GM19468 (cell line): ENCODE measurements at regions not wholly inside any gene's neighbourhood (a gene's known extent, or its start where the extent isn't known, plus 50 kb on each side); places are given as distances from the start of the nearest gene placed in this dataset.

ENCODE experiments used
- ATAC-seq: cut with Tn5 transposase; IDR thresholded peaks from one replicate; pipeline ENCODE4 v1.9.1; 2021; ENCODE audit warnings: mild to moderate bottlenecking, moderate library complexity, moderate number of reproducible peaks; ENCODE audit not compliant: unreplicated experiment; ENCODE audit errors: extremely low read depth

GRCh38 chr2:51220080-51220479, 188.1 kb upstream of the NRXN1 start:
- ATAC-seq: no peak

GRCh38 chr2:51219468-51219867, 187.5 kb upstream of the NRXN1 start:
- ATAC-seq: no peak

- no peak for ATAC-seq
Observed at GRCh38 chr2:51218047-51218446, 186.1 kb upstream of the NRXN1 start.

DNA sequence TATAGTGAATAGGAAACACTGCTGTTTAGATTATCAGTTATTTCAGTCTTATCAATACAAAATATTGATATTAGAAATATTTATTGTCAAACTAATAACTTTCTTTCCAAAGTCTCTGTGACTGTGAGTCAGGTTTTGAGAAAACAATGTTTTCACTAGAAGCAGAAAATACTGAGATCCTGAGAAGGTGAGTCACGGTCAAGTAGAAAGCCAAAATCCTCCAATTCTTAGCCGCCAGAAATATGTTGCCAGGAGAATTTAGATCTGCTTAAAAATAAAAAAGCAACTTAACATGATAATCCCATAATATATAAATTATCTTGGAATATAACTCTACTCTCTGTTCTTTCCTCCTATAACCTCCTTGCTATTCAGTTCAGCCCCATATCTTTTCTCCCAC, 181.9 kb upstream of the NRXN1 start:
- ATAC-seq: no peak

DNA sequence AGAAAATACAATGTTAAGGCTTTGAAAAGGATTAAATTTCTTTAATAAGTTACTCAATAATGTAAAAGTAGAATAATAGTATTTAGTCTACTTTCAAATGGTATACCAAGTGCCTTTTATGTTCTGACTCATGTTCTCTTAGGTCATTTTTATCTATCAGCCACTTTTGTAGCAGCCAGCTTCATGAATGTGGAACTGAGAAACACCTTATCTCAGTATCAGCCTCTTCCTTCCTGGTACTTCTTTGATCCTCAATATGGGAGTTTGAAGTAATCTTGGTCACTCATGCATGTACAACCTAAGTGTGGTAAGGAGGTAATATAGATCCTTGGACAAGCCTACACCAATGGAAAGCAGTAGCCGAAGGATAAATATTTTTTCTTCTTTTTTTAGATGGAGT, 180.4 kb upstream of the NRXN1 start:
- no peak for ATAC-seq

DNA sequence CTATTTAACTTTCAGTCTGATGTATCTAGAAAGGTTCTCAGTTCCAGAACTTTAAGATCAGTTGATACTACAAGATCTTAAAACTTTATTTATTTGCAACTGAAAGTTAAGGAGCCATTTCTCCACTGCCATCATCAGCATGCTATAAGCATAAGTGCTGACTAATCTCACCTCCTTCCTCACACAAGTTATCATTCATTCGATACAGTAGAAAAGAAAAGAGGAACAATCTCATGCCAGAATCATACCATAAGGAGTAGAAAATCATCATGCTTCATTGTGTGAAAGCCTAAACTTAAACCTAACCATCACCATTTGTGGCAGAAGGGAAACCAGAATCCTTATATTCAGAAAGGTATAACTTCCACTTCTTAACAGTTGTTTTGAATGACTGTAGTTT, 176.6 kb upstream of the NRXN1 start:
- no peak for ATAC-seq

DNA sequence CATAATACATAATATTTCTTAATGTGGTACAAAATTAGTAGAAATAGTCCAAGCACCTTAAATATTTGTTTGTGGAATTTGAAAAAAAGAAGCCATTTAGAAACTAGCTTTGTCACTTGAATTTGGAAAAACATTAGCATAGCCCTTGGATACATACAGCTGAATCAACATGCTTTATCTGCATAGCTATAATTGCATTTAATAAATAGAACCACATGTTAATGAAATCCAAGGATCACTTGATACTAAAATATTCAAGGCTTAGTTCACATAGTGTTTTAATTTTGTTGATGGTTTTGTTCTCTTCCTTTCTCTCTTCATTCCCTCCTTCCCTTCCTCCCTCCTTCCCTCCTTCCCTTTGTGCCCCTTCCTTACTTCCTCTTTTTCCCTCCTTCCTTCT, 169.4 kb upstream of the NRXN1 start:
- no peak for ATAC-seq

GRCh38 chr2:51194656-51195055, 162.7 kb upstream of the NRXN1 start:
- no peak for ATAC-seq

GRCh38 chr2:51170273-51170672, 138.3 kb upstream of the NRXN1 start:
- no peak for ATAC-seq

DNA sequence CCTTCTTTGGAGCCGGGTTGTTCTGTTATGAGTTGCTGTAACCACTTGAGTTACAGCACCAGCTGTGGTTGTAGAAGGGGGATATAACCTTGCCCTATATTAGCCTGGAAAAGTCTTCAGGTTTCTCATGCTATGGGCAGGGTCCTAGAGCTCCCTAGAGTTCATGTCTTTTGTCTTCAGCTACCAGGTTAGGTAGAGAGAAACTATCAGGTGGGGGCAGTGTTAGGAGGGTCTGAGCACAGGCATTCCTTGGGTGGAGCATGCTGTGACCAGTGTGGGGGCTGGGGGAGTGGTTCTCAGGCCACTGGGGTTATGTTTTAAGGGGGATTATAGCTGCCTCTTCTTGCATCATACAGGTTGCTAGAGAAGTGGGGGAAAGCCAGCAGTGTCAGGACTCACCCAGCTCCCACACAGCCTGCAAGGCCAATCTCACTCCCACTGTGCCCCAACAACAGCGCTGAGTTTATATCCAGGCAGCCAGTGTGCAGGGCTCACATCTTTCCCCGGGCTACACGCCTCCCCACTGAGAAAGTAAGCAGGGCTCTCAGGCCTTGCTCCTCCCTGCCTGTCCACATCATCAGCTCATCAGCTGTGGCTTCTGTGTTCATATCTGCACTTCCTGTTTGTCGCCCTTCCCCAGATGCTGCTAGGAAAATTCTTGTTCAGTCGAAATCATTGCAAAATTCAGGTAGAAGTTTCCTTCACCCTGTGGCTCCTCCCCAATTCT, 133.8 kb upstream of the NRXN1 start:
- no peak for ATAC-seq

GRCh38 chr2:51158251-51158650, 126.3 kb upstream of the NRXN1 start:
- no peak for ATAC-seq

GRCh38 chr2:51153236-51153635, 121.3 kb upstream of the NRXN1 start:
- ATAC-seq: no peak

- no peak for ATAC-seq
Observed at GRCh38 chr2:51151490-51152140, 119.7 kb upstream of the NRXN1 start.

DNA sequence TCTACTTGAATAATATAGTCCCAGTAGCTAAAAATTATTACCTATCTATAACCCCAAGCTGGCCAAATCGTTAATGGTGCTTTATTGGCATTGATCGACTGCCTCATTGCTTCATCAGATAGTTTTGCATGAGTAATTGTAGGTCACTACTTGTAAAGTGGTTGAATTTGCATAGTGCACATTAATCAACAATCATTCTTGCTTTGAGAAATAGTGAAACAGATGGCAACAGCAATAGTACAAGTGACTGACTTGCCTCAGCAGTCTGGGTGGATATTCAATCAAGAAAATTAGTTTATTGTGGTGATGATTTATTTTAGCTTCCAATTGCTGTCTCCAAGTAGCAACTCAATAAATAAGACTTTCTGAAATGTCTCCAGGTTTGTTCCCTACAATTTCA, 117.8 kb upstream of the NRXN1 start:
- ATAC-seq: no peak

DNA sequence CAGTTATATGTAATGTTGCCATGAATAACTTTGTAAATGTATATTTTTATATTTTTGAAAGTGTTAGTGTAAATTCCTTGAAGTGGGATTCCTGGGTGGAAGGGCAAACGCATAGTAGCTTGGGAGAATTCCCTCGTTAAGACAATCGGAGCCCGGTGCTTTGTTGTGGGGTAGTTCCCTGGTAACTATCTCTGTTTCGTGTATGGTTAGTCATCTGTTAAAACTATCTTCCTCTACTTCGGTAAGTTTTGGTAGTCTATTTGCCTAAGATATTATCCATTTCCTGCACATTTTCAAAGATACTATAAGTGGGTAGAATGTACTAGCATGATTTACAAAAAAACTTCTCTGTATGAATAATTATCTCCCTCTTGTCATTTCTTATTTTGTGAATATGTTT, 113.8 kb upstream of the NRXN1 start:
- no peak for ATAC-seq

DNA sequence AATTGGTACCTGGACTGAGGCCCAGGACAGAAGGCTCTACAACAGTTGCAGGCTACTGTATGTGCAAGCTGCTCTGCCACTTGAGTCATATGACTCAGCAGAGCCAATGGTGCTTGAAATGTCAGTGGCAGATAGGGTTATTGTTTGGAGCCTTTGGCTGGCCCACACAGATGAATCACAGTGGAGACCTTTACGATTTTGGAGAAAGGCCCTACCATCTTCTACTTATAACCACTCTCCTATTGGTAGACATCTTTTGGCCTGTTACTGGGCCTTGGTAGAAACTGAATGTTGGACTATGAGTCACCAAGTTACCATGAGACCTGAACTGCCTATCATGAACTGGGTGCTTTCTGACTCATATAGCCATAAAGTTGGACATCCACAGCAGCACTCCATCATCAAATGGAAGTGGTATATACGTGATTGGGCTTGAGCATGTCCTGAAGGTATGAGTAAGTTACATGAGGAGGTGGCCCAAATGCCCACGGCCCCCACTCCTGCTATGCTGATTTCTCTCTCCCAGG, 88.9 kb upstream of the NRXN1 start:
- no peak for ATAC-seq

DNA sequence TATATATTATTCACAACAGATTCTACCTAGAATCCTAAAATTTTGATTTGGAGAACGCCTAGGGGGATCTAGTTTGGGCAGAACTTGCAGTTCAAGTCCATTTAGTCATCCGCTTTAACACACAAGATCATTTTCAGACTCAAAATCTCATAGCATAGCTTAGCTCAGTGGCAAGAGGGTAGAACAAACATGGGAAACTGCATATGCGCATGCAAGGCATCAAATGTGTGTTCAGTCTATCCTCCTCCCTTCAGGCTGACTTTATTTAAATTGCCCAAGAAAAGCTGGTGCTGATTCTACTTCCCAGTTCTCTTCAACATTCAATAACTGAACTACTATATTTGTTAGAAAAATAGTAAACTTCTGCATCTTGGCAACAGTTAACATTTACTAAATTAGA, 79.6 kb upstream of the NRXN1 start:
- ATAC-seq: no peak

- no peak for ATAC-seq
Observed at GRCh38 chr2:51108794-51109193, 76.9 kb upstream of the NRXN1 start.

GRCh38 chr2:51107841-51108240, 75.9 kb upstream of the NRXN1 start:
- ATAC-seq: no peak

- ATAC-seq: no peak
Observed at GRCh38 chr2:51105811-51106210, 73.9 kb upstream of the NRXN1 start.

DNA sequence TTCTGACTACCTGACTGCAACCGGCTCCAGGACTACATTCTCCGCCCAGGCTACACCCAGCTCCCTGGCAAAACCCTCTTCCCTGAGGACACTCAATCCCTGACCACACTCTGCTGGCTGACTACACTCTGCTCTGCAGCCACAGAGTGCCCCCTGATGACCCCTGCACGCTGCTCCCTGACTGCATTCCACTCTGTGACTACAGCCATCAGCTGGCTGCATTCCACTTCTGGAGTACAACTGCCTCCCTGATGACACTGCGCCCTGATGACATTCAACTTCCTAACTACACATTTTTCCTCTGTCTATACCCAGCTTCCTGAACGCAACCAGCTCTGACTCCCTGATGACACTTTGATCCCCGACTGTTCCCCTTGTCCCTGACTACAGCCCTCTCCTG, 71.3 kb upstream of the NRXN1 start:
- ATAC-seq: no peak

GRCh38 chr2:51093016-51093415, 61.1 kb upstream of the NRXN1 start:
- no peak for ATAC-seq
